HFF-Myc (cell line): ENCODE measurements at regions not wholly inside any gene's neighbourhood (a gene's known extent, or its start where the extent isn't known, plus 50 kb on each side); places are given as distances from the start of the nearest gene placed in this dataset.
A peak's percentile ranks its signal among the peaks of the same experiment; 100 is the strongest.

Source experiments
- DNase-seq: peaks from one replicate; pipeline ENCODE4 v3.0.0-alpha.2; 2011; ENCODE audit warnings: low read depth; ENCODE audit errors: extremely low read depth
- H3K4me3 ChIP-seq: replicated peaks from 2 replicates; pipeline ENCODE4 v1.5.1; 2011; ENCODE audit warnings: low read depth, mild to moderate bottlenecking, control low read depth, low read length
- CTCF ChIP-seq: IDR thresholded peaks from 2 replicates; pipeline ENCODE4 v1.5.1; 2012; ENCODE audit warnings: mild to moderate bottlenecking, low read depth, low read length, control low read depth; ENCODE audit errors: missing control alignments

GRCh38 chr18:34970106-34970505 is 71.1 kb upstream of the MAPRE2 start:
- no peak for TF ChIP-seq CTCF
- DNase-seq: no peak
- H3K4me3 ChIP-seq: no peak overlapping the region

GRCh38 chr18:34971313-34971712 is 69.9 kb upstream of the MAPRE2 start:
- DNase-seq: no peak
- no peak for TF ChIP-seq CTCF
- no peak overlapping the region for H3K4me3 ChIP-seq

GRCh38 chr18:34972765-34973414 is 68.3 kb upstream of the MAPRE2 start:
- DNase-seq: no peak
- no peak for TF ChIP-seq CTCF
- H3K4me3 ChIP-seq: no peak overlapping the region

- peak overlapping the region; percentile 70 for H3K4me3 ChIP-seq
- DNase-seq: no peak
- no peak for TF ChIP-seq CTCF
These were observed 65.1 kb upstream of the MAPRE2 start for GRCh38 chr18:34976123-34976522.

- TF ChIP-seq CTCF: no peak
- H3K4me3 ChIP-seq: peak overlapping the region; percentile 70
- no peak for DNase-seq
These were observed 64.7 kb upstream of the MAPRE2 start for GRCh38 chr18:34976534-34976898.

GRCh38 chr18:34976899-34977837 is 64.0 kb upstream of the MAPRE2 start:
- no peak for DNase-seq
- TF ChIP-seq CTCF: no peak
- H3K4me3 ChIP-seq: peak overlapping the region; percentile 70
